Astrocyte of the spinal cord (primary cell): ENCODE measurements at regions not wholly inside any gene's neighbourhood (a gene's known extent, or its start where the extent isn't known, plus 50 kb on each side); places are given as distances from the start of the nearest gene placed in this dataset.

Experiments
- DNase-seq: peaks from one replicate; pipeline ENCODE4 v3.0.0; 2011; ENCODE audit warnings: low read depth, low spot score
- H3K4me3 ChIP-seq: 2 replicates; pipeline ENCODE4 v1.5.1; 2011; ENCODE audit warnings: low read depth, mild to moderate bottlenecking, low read length, moderate library complexity
- CTCF ChIP-seq: IDR thresholded peaks from 2 replicates; pipeline ENCODE4 v1.5.1; 2012; ENCODE audit warnings: low read depth, mild to moderate bottlenecking, low read length, inconsistent platforms
- in situ Hi-C: cut with HindIII; loops from 2 replicates; pipeline ENCODE4 v1.10.0; 2017; ENCODE audit warnings: low sequenced_read_pairs

GRCh38 chr2:118791483-118791882, 56.0 kb downstream of the EN1 start:
- no peak overlapping the region for H3K4me3 ChIP-seq
- DNase-seq = no peak
- TF ChIP-seq CTCF = no peak
- in situ Hi-C loops = no loop called here

- DNase-seq = no peak
- in situ Hi-C loops = no loop called here
- no peak overlapping the region for H3K4me3 ChIP-seq
- no peak for TF ChIP-seq CTCF
These were observed 60.7 kb downstream of the EN1 start for GRCh38 chr2:118786746-118787145.

GRCh38 chr2:118784860-118785259, 62.6 kb downstream of the EN1 start:
- in situ Hi-C loops = no loop called here
- TF ChIP-seq CTCF = no peak

GRCh38 chr2:118779362-118779761, 68.1 kb downstream of the EN1 start:
- H3K4me3 ChIP-seq = no peak overlapping the region
- in situ Hi-C loops = no loop called here
- DNase-seq = no peak
- no peak for TF ChIP-seq CTCF

More at GRCh38 chr2:118784860-118785259, 62.6 kb downstream of the EN1 start:
- no peak overlapping the region for H3K4me3 ChIP-seq
- DNase-seq = no peak

GRCh38 chr2:118774458-118775133, 72.9 kb downstream of the EN1 start:
- in situ Hi-C loops = no loop called here
- peak; percentile 54 for DNase-seq
- TF ChIP-seq CTCF = no peak
- peak overlapping the region; percentile 50 for H3K4me3 ChIP-seq

GRCh38 chr2:118773826-118774225, 73.6 kb downstream of the EN1 start:
- no peak for TF ChIP-seq CTCF
- DNase-seq = no peak
- in situ Hi-C loops = no loop called here
- no peak overlapping the region for H3K4me3 ChIP-seq
